ENCODE measurements at regions not wholly inside any gene's neighbourhood (a gene's known extent, or its start where the extent isn't known, plus 50 kb on each side); places are given as distances from the start of the nearest gene placed in this dataset.

DNA sequence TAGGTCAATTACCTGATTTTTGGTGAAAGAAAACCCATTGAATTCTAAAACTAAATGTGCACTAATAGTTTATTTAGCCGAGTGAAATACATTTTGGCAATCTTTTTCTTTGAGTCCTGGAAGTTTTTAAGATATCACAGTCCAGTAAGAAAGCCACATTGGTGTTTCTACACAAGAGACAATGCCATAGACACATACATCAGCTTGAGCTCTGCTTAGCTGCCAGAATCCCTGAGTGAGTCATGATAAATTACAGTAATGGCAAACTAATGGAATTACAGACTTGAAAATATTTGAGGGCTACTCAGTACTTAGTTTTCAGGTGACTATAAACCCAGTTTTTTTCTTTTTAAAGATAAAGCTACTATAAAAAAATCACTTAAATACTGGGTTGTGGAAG is 155.4 kb downstream of the OR4C45 start:
- TF ChIP-seq, protein P1, sequence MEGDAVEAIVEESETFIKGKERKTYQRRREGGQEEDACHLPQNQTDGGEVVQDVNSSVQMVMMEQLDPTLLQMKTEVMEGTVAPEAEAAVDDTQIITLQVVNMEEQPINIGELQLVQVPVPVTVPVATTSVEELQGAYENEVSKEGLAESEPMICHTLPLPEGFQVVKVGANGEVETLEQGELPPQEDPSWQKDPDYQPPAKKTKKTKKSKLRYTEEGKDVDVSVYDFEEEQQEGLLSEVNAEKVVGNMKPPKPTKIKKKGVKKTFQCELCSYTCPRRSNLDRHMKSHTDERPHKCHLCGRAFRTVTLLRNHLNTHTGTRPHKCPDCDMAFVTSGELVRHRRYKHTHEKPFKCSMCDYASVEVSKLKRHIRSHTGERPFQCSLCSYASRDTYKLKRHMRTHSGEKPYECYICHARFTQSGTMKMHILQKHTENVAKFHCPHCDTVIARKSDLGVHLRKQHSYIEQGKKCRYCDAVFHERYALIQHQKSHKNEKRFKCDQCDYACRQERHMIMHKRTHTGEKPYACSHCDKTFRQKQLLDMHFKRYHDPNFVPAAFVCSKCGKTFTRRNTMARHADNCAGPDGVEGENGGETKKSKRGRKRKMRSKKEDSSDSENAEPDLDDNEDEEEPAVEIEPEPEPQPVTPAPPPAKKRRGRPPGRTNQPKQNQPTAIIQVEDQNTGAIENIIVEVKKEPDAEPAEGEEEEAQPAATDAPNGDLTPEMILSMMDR (conservative IDR thresholded peaks at IDR 0.05) = no peak
- no peak overlapping the region for H3K23ac ChIP-seq (ENCODE audit: insufficient read length, low read depth, low read length)
- H3K4ac ChIP-seq (ENCODE audit: low read depth, low read length) = no peak overlapping the region
- H2BK15ac ChIP-seq (ENCODE audit: low read depth, low read length) = no peak overlapping the region
- H2AFZ ChIP-seq (ENCODE audit: low read length) = no peak overlapping the region
- Mint-ChIP-seq H3K4me3 (no peak overlapping the region), H3K27ac (no peak overlapping the region), H3K9me3 (peaks cover 84 to 90% of the 10 kb centered on the region in 2 experiments), H3K27me3 (ENCODE audit: low read depth) (no peaks in the 10 kb centered on the region), H3K4me1 (no peaks in the 10 kb centered on the region), H3K36me3 (ENCODE audit: insufficient read depth in 1 of 3, low read depth in 3 of 3) (peaks cover 13 to 29% (median 20%) of the 10 kb centered on the region in 3 experiments; a peak in 6 of 7 replicates)
- no peak overlapping the region for H3K18ac ChIP-seq (ENCODE audit: insufficient read length, low read depth, low read length)
- H4K8ac ChIP-seq (replicated peaks; ENCODE audit: insufficient read length, low read depth, low read length) = no peak overlapping the region
- H3K27ac ChIP-seq (ENCODE audit: insufficient read length, low read depth, low read length) = no peak overlapping the region
- no peaks in the 10 kb centered on the region for H4K20me1 ChIP-seq (ENCODE audit: control insufficient read depth, insufficient read depth, insufficient read length)
- H4K5ac ChIP-seq (ENCODE audit: insufficient read length, low read depth, low read length) = no peak overlapping the region
- no CpG with 5 or more reads among the region's 1 CpG for WGBS (ENCODE audit: extremely low coverage, insufficient read length, low lambda C conversion rate)
- no peaks in the 10 kb centered on the region for H3K27me3 ChIP-seq (ENCODE audit: insufficient read depth, low read length)
- no peak overlapping the region for H3K9ac ChIP-seq (ENCODE audit: extremely low read depth, insufficient read length, low read length)
- H3K14ac ChIP-seq (ENCODE audit: insufficient read depth, low read length) = no peak overlapping the region
- no peak for DNase-seq
- H2AK5ac ChIP-seq (ENCODE audit: insufficient read length, low read length) = no peak overlapping the region
- no peaks in the 10 kb centered on the region for H3K79me1 ChIP-seq (ENCODE audit: insufficient read depth, low read depth, low read length, poor library complexity, severe bottlenecking)
- H3K4me1 ChIP-seq (ENCODE audit: insufficient read depth, low read length) = no peaks in the 10 kb centered on the region
- H3K56ac ChIP-seq (ENCODE audit: insufficient read length, low read depth, low read length) = no peak overlapping the region
- no peak overlapping the region for H4K91ac ChIP-seq (ENCODE audit: insufficient read length, low read depth, low read length)
- no peak overlapping the region for H3K4me2 ChIP-seq (ENCODE audit: insufficient read depth, insufficient read length, low read length)
- H2BK5ac ChIP-seq (ENCODE audit: insufficient read length, low read length) = no peak overlapping the region
- H3K23me2 ChIP-seq (ENCODE audit: insufficient read length, low read depth, low read length, poor library complexity, severe bottlenecking) = no peaks in the 10 kb centered on the region
- H3T11ph ChIP-seq (ENCODE audit: low read length) = no peak overlapping the region
- H2BK12ac ChIP-seq (ENCODE audit: insufficient read length, low read depth, low read length) = no peak overlapping the region
- no peak overlapping the region for H2BK120ac ChIP-seq (ENCODE audit: low read depth, low read length, poor library complexity, severe bottlenecking)
- H3K79me2 ChIP-seq (ENCODE audit: insufficient read depth, low read length) = no peaks in the 10 kb centered on the region
- H2BK20ac ChIP-seq (ENCODE audit: low read depth, low read length, poor library complexity, severe bottlenecking) = no peak overlapping the region
- peaks cover 79% of the 10 kb centered on the region for H3K9me3 ChIP-seq (ENCODE audit: control insufficient read depth, low read depth, low read length)

Measured in H9 (cell line).